Activated naive CD8-positive, alpha-beta T cell treated with anti-CD3 and anti-CD28 coated beads, Interleukin-2, amount 50 U/mL, for 16 hours (primary cell): ENCODE measurements at regions not wholly inside any gene's neighbourhood (a gene's known extent, or its start where the extent isn't known, plus 50 kb on each side); places are given as distances from the start of the nearest gene placed in this dataset.

ENCODE experiments used
- DNase-seq: peaks from one replicate; pipeline ENCODE4 v3.0.0-alpha.2; 2020; ENCODE audit warnings: low read depth, low spot score

GRCh38 chr11:127612607-127613006 is 612.0 kb upstream of the KIRREL3 start:
- DNase-seq: no peak

- DNase-seq: no peak
These were observed 608.6 kb upstream of the KIRREL3 start for GRCh38 chr11:127609025-127609773.

- DNase-seq: no peak
These were observed 607.0 kb upstream of the KIRREL3 start for GRCh38 chr11:127607487-127608085.

GRCh38 chr11:127601578-127601977 is 601.0 kb upstream of the KIRREL3 start:
- no peak for DNase-seq

DNA sequence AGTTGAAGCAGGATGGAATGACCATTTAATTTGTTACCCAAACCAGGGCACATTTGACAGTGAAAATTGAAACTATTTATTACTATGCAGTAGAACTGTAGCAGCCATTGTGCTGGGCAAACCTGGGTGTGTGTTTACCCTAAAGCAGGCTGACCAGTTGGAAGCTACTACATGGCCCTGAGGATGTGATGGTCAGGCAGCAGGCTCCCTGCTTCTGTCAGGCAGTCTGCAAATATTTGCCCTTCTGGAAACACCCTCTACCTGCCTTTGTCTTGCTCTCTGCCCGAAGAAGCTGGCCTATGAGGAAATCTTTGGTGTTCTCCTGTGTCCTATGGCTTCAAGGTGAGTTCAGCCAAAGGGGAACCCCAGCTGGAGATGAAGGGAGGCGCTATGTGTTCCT is 600.1 kb upstream of the KIRREL3 start:
- DNase-seq: no peak

DNA sequence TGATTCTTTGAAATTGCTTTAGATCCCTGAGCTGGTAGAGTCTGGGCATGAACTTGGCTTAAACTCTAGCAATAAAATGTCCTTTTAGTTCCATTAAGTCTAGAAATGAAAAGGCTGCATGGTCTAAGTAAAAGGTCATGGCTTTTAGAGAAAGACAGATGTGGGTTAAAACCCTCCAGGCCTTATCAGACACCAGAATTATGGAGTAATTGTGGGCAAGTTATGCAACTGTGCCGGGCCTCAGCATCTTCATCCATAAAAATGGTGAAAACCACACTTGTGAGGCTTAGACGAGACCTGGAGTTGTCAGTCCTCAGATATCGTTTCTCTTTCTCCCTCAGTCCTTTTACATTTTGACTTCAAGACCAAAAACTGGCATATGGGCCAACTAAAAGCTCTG is 597.9 kb upstream of the KIRREL3 start:
- no peak for DNase-seq

GRCh38 chr11:127596433-127596832 is 595.9 kb upstream of the KIRREL3 start:
- DNase-seq: no peak

DNA sequence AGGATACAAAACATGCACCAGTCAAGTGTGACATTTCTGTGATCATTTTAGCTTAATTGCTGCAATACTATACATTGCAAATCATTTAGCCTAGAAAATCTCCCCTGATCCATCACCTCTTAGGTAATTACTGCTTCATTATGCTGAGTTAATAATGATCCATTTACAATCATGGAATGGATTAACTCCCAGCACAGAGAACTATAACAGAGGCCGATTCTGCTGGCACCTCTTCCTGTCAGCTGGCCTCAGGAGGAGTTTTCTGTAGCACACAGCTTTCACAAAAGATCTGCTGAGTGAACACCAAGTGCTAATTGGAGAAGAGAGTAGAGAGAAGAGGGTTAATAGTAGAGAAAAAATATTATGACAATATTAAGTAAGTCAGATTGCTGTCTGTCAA is 591.8 kb upstream of the KIRREL3 start:
- DNase-seq: no peak

DNA sequence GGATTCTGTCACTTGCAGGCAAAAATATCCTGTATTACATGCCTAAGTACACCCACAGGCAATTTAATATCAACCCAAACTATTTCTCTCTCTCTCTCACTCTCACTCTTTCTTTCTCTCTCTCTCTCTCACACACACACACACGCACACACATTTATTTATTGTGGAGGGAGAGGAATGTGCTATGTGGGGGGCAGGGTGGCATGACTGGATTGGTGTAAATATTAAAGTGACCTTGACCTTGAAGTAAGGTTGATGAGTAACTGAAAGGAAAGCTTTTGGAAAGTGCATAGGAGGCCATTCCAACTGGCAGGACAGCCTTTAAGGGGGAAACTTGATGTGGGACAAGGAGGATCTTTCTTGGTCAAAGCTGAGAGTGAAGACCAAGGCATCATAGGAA is 589.7 kb upstream of the KIRREL3 start:
- DNase-seq: no peak

DNA sequence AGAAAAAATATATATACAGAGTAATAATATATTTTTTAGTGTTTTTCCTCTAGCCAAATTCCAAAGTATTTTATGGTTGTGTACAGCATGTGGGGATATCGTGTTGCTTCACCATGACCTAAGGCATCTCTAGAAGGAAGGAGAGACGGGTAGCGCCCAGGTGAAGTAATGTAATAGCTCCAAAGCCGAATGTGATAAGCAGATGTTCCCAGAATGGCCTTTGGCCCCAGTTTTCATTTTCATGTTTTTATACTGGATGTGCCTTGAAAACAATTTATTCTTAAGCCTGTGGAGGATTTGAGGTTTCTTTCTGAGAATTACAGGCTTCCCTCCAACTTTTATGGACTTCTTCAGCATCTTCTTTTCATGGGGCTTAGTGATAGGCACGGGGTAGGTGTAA is 587.9 kb upstream of the KIRREL3 start:
- DNase-seq: no peak

DNA sequence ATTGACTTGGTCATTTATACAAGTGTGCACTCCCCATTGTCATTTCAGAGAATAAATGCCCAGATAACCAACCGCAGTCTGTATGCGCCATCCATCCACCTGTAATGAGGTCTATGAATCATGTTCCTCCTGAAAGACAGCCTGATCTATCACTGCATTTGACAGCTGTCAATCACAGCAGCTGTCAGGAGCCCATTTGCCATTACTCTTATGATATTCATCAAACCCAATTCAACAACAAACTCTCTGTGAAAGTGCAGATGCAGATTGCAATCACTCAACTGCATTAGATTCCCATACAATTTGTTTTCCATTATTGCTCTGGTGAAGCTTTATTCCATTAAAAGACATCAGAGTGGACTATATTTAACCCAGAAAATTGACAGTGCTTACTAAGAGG is 586.9 kb upstream of the KIRREL3 start:
- DNase-seq: no peak

DNA sequence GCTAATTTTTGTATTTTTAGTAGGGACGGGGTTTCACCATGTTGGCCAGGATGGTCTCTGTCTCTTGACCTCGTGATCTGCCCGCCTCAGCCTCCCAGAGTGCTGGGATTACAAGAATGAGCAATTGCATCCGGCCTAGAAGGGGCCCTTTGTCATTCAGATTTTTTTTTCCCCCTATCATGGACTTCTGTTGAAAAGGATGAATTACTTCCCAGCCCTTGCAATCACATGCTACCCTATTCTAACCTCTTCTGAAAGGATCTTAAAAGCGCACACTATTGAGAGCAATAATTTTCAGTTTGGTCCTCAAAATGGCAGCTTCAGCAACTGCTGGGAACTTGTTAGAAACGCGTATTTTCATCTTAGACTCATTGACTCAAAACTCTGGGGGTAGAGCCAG is 575.6 kb upstream of the KIRREL3 start:
- no peak for DNase-seq

- no peak for DNase-seq
These were observed 573.9 kb upstream of the KIRREL3 start for GRCh38 chr11:127574478-127574877.

DNA sequence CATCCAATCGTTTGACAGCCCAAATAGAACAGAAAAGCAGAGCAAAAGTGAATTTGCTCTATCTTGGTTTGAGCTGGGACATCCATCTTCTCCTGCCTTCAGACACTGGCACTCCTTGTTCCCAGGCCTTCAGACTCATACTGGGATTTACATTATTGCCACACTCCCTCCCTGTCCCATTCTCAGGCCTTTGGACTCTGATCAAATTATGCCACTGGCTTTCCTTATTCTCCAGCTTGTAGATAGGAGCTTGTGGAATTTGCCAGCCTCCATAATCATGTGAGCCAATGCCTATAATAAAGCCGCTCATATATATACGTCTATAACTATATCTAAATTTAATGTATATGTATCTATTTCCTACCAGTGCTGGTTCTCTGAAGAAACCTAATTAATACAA is 568.3 kb upstream of the KIRREL3 start:
- DNase-seq: no peak

- no peak for DNase-seq
These were observed 566.8 kb upstream of the KIRREL3 start for GRCh38 chr11:127567237-127567932.

DNA sequence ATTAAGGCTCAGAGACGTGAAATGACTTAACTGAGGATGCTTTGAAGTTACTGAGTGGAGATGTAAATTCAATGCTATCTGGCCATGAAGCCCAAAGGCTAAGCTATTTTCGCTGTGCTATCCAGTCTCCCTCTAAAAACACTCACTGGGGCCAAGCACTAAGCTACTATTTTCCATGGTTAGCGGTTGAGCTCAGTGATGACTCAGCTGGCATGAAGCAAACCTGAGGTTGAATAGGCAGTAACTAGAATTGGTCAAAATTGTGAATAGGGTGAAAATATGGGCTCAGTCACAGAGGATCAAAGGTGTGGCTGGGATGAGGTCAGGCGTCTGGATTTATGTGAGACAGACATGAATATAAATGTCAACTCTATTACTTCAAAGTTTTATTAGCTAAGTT is 564.2 kb upstream of the KIRREL3 start:
- DNase-seq: no peak

DNA sequence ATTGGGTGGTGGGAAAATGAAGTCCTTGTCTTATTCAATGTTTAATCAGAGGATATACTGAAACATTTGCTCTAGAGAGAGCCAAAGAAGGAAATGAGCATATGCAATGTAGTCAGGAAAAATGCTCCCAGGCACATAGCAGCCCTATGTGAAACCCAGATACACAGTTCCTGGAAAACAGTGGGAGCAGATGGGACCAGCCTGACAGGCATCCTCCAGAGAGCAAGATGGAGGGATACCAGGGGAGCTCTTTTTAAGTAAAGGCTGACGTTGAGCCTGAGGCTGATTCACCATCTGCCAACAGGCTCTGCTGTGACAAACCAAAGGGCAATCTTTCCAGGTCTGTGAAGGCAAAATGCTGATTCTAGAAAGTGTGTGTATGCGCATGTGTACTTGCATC is 559.4 kb upstream of the KIRREL3 start:
- DNase-seq: no peak

GRCh38 chr11:127552446-127552845 is 551.9 kb upstream of the KIRREL3 start:
- DNase-seq: no peak

DNA sequence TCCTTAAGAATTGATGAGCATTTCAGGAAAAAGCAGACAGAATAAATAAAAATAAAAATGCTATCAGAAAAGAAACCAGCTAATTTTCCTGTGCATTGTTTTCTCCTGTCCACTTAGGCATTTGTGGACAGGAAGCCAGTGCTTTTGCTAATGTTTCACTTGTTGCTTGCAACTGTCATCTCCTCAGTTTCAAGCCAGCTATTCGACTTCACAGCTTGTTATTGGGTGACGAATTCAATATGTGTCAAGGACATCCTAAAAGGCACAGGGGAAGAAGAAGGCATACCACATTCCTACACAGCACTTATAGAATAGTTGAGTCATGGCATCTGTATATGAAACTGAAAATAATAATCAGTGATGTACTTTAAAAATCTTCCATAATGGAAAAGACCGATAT is 530.6 kb upstream of the KIRREL3 start:
- DNase-seq: no peak

DNA sequence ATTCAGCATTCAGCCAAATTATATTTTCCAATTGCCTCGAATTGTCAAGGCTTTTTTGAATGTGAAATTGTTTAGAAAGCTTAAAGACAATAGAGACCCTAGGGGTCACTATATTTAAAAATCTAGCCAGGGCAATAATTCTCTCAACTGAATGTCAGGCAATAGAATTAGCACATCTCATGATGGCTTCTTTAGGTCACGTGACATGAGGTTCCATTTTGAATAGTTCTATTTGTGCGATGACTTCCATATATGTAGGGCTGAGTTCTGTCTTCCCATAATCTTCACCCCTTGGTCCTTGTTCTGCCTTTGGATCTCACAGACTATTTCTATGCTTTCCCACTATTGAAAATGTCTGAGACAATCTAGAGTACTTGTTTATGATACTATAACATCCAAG is 527.7 kb upstream of the KIRREL3 start:
- DNase-seq: no peak

DNA sequence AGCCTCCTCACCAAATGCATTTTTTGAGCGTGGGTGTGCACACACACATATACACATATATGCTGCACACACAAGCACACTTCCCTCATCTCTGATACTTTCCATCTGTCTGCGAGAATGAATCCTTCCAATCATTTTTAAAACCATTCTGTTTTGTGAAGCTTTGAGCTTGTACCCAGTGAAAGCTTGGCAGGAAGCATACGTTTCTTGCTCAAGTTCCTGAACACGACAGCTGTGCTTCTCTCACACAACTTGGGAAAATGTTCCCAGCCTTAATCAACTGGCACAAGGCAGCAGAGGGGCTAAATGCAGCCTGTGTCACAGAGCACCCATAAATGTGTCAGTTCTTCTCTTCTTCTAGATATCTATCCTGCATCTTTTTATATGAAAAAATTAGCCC is 524.0 kb upstream of the KIRREL3 start:
- DNase-seq: no peak

DNA sequence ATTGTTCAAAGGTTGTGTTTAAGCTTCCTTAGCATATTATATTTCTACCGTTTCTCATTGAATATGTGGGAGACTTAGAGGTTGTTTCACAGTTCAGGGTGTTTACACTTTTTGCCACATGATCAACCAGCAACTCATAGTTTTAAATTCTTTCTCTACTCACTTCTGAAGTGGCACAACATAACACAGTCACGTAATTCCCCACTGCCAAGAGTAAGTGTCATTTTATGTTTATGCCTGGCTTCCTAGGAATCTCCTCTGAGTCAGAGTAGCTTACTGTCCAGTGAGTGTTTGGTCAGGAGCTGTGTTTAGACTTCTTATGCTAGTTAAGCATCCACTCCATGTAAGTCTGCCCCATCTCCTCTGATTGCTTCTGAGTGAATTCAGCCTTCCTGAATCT is 520.8 kb upstream of the KIRREL3 start:
- DNase-seq: no peak

- DNase-seq: no peak
These were observed 507.3 kb upstream of the KIRREL3 start for GRCh38 chr11:127507851-127508250.
